Body of pancreas (tissue), 4 donors: ENCODE measurements at regions not wholly inside any gene's neighbourhood (a gene's known extent, or its start where the extent isn't known, plus 50 kb on each side); places are given as distances from the start of the nearest gene placed in this dataset.

ENCODE experiments used
- ATAC-seq: fragments of 150-250 bp; one replicate; pipeline ENCODE4 v1.9.1; 2016
- DNase-seq, 4 donors: peaks; one replicate each; pipeline ENCODE4 v3.0.0-alpha.2; 2019
- H3K27ac ChIP-seq, 4 donors: fragments of 200-600 bp; sonication (generic); 1 replicate in 3 of 4; 2 replicates in 1 of 4; pipeline versions ENCODE4 v1.5.1 to v1.6.1; 2016 to 2019; ENCODE audit warnings: mild to moderate bottlenecking in 1 of 4, mixed read lengths in 1 of 4, moderate library complexity in 1 of 4
- H3K27me3 ChIP-seq, 2 donors: fragments of 200-600 bp; sonication (generic); one replicate each; pipeline ENCODE4 v1.6.0; 2016; ENCODE audit warnings: mild to moderate bottlenecking in 1 of 2
- H3K36me3 ChIP-seq, 2 donors: fragments of 200-600 bp; sonication (generic); replicated peaks in 1 of 2; 2 replicates each; pipeline ENCODE4 v1.5.1; 2016; ENCODE audit warnings: low read depth in 2 of 2; ENCODE audit not compliant: insufficient read depth in 1 of 2
- H3K4me1 ChIP-seq: fragments of 200-600 bp; sonication (generic); one replicate; pipeline ENCODE4 v1.6.0; 2016
- H3K4me3 ChIP-seq, 2 donors: fragments of 200-600 bp; sonication (generic); 1 replicate in 1 of 2; 2 replicates in 1 of 2; pipeline ENCODE4 v1.5.1; 2016 to 2019
- H3K9me3 ChIP-seq, 3 donors: fragments of 200-600 bp; sonication (generic); 1 replicate in 2 of 3; 2 replicates in 1 of 3; pipeline ENCODE4 v1.5.1; 2016
- CTCF ChIP-seq, 7 experiments: fragments of 450-650 bp in 4 of 7; fragments of 200-600 bp in 3 of 7; sonication (generic) in 3 of 7; IDR thresholded peaks; one replicate each; pipeline ENCODE4 v1.5.1; 2016 to 2019; ENCODE audit warnings: antibody characterized with exemption in 7 of 7
- POLR2A ChIP-seq, 3 donors: fragments of 450-650 bp; IDR thresholded peaks; one replicate each; pipeline ENCODE4 v1.6.1; 2016; ENCODE audit warnings: antibody characterized with exemption in 3 of 3, mild to moderate bottlenecking in 2 of 3
- WGBS, 2 donors: methylation state at CpG; one replicate each; pipeline ENCODE4 v1.1.5; 2017; 5-methylcytosine and 5-hydroxymethylcytosine counted together
- intact Hi-C: fragments of 100-400 bp; cut with DNase I; formaldehyde crosslinking; loops from one replicate; pipeline ENCODE4 v1.15.1; 2023

GRCh38 chr10:30190577-30191552 lies 131.5 kb upstream of the JCAD start:
- ATAC-seq = no peak
- H3K4me1 ChIP-seq = no peaks in the 10 kb centered on the region
- H3K27me3 ChIP-seq = no peaks in the 10 kb centered on the region
- no peak overlapping the region for H3K4me3 ChIP-seq
- no peak overlapping the region for H3K27ac ChIP-seq
- H3K36me3 ChIP-seq = no peaks in the 10 kb centered on the region
- intact Hi-C loops = no loop called here
- no peaks in the 10 kb centered on the region for H3K9me3 ChIP-seq
- no peak for TF ChIP-seq POLR2A (IDR thresholded peaks at IDR 0.05)
- TF ChIP-seq CTCF (IDR thresholded peaks at IDR 0.05) = no peak
- WGBS, 2 donors = 75% methylated on average over 14 of the region's 14 CpGs
- no peak for DNase-seq

GRCh38 chr10:30189238-30189580 lies 129.8 kb upstream of the JCAD start:
- H3K4me1 ChIP-seq = no peaks in the 10 kb centered on the region
- ATAC-seq = no peak
- no peaks in the 10 kb centered on the region for H3K9me3 ChIP-seq
- H3K36me3 ChIP-seq = no peaks in the 10 kb centered on the region
- 57 to 67% methylated on average over 2 to 4 of the region's 4 CpGs for WGBS, 2 donors
- H3K4me3 ChIP-seq = no peak overlapping the region
- H3K27me3 ChIP-seq = no peaks in the 10 kb centered on the region
- intact Hi-C loops = no loop called here
- TF ChIP-seq CTCF (IDR thresholded peaks at IDR 0.05) (no peak), POLR2A (IDR thresholded peaks at IDR 0.05) (no peak)
- no peak for DNase-seq
- H3K27ac ChIP-seq = no peak overlapping the region

GRCh38 chr10:30188556-30189237 lies 129.3 kb upstream of the JCAD start:
- Histone ChIP-seq H3K9me3 (no peaks in the 10 kb centered on the region), H3K36me3 (no peaks in the 10 kb centered on the region), H3K4me1 (no peaks in the 10 kb centered on the region), H3K27me3 (no peaks in the 10 kb centered on the region), H3K4me3 (no peak overlapping the region), H3K27ac (no peak overlapping the region)
- intact Hi-C loops = no loop called here
- WGBS, 2 donors = 70 to 74% methylated on average over 14 of the region's 14 CpGs
- TF ChIP-seq CTCF (IDR thresholded peaks at IDR 0.05) (no peak), POLR2A (IDR thresholded peaks at IDR 0.05) (no peak)
- no peak for DNase-seq
- ATAC-seq = no peak

GRCh38 chr10:30188101-30188500 lies 128.7 kb upstream of the JCAD start:
- peaks cover under 1% of the 10 kb centered on the region for H3K4me1 ChIP-seq
- TF ChIP-seq POLR2A (IDR thresholded peaks at IDR 0.05) = no peak
- no peak for TF ChIP-seq CTCF (IDR thresholded peaks at IDR 0.05)
- H3K36me3 ChIP-seq = no peaks in the 10 kb centered on the region
- DNase-seq = no peak
- no peaks in the 10 kb centered on the region for H3K27me3 ChIP-seq
- intact Hi-C loops = no loop called here
- no peak overlapping the region for H3K4me3 ChIP-seq
- 53 to 68% methylated on average over 3 of the region's 3 CpGs for WGBS, 2 donors
- H3K27ac ChIP-seq = no peak overlapping the region
- no peaks in the 10 kb centered on the region for H3K9me3 ChIP-seq
- peak; percentile 36 for ATAC-seq
